Activated CD4-positive, alpha-beta T cell treated with anti-CD3 and anti-CD28 coated beads, Interleukin-2, Interleukin-4, amounts not matched to agents 100 ng/mL and 50 ng/mL, durations not matched to agents 16 hours and 8 hours (primary cell): ENCODE measurements at regions not wholly inside any gene's neighbourhood (a gene's known extent, or its start where the extent isn't known, plus 50 kb on each side); places are given as distances from the start of the nearest gene placed in this dataset.
A peak's percentile ranks its signal among the peaks of the same experiment; 100 is the strongest.

Experiments used
- DNase-seq: peaks from one replicate; pipeline ENCODE4 v3.0.0-alpha.2; 2020; ENCODE audit warnings: low spot score

DNA sequence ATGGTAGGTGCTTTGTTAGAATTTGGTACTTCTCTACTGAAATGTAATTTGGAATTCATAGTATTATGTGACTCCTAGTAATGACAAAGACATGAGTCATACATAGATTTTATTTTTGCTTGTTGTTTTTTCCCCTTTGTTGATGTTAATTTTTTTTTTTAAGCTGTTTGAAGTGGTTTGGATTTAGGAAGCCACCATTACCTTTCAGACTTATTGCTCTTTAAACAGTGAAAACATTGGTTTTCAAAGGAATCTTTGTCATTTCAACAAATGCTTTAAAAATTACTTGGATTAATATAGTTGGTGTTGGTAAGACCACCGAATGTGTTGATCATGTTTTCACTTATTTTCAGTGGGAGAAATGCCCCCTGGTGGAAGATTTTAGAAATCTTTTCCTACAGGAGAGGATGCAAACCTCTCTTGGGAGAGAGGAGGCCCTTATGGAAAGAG is 170.1 kb upstream of the PITX1 start:
- DNase-seq = no peak

DNA sequence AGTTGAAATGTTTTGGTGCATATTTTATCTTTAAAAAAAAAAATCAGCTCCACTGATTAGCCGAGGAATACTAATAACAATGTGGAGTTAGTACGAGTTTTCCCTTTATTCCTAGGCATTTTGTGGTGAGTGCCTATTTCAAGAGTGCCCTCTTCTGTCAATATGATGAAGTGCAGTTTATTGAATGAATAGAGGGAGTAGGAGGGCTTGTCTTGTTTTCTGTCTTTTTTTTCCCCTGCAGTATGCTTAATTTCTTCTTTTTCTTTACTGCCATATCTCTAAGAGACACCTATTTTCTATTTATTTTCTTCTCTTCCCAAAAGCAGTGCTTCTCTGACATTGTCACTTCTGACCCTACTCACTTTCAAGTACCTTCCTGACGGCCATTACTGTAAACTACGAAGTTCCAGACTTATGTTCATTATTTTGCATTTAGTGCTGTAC is 169.6 kb upstream of the PITX1 start:
- DNase-seq = no peak

DNA sequence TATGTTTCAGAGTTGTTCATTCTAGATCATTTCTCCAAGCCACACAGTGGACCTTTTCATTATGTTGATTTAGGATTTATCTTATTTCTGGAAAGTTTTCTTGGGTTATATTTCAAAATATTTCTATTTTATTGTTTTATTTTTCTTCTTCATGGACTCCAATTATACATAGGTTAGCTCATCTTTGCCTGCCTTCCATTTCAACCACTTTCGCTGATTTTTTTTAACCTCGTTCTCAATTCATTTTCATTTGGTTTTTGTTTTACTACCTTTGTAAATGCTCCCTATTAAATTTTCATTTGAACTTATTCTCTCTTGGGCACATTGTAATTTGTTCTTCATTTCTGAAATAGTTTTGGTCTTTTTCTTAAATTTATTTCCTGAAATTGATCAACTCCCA is 169.0 kb upstream of the PITX1 start:
- no peak for DNase-seq

DNA sequence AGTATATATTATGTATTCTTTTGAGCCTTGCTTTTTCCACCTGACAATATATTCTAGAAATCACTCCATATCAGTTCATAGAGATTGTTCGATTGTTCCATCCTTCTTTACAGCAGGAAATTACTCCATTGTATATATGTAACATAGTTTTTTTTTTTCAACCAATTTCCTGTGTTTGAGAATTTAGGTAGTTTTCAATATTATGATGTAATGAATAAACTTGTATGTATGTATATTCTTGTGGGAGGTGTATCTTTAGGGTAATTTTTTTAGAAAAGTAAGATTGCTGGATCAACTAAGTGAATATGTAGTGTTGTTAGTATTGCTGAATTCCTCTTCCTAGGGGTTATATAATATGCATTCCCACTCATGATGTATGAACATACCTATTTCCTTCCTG is 165.9 kb upstream of the PITX1 start:
- no peak for DNase-seq

DNA sequence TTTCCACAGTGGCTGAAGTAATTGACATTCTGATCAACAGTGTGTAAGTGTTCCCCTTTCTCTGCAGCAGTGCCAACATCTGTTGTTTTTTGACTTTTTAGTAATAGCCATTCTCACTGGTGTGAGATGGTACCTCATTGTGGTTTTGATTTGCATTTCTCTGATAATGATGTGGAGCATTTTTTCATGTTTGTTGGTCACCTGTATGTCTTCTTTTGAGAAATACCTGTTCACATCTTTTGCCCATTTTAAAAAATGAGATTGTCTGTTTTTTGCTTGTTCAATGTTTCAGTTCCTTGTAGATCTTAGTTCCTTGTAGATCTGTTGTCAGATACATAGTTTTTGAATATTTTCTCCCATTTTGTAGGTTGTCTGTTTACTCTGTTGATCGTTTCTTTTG is 162.5 kb upstream of the PITX1 start:
- no peak for DNase-seq

DNA sequence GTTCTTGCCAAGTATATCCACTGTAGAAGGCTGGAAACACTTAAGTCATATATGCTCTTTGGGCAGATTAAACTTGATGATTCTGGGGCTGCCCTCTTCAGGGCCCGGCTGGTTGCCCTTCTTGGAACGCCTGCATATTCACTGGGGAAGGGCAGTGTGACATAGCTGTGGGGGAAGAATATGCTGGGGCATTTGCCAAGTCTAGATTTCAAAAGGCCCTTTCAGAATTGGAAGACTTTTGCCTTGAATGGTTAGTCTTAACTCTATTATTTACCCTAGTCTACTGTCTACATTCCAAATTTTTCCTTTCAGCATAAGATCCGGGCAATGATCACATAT is 161.2 kb upstream of the PITX1 start:
- DNase-seq = no peak

DNA sequence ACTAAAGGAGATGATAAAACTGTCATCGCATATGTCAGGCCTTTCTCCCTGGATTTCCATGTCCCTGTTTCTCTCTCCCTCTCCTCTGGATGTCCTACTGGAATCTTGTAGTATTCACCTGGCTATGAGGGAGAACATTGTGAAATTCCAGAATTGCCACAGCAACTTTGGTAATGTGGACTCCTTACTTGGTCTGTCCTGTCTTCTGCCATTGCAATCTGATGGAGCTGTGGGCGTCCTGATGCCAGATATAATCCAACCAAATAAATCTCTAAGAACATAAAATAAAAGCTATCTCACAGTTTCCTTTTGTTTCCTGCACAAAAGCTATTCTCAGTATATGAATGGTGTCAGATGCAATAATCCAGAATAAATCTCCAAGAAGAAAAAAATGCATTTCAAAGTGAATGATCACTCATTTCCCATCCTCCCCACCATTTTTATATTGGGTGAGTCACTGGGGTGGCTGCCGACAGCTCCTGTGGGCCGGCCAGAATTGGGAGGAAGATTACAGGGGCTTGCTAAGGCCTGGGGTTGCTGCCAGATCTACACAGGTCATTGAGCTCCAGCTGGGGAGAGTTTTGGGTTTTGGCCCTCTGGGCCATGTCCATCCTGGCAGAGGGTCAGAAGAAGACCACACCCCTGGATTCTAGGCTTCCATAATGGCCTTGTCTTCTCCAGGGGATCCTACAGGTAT is 160.7 kb upstream of the PITX1 start:
- no peak for DNase-seq

DNA sequence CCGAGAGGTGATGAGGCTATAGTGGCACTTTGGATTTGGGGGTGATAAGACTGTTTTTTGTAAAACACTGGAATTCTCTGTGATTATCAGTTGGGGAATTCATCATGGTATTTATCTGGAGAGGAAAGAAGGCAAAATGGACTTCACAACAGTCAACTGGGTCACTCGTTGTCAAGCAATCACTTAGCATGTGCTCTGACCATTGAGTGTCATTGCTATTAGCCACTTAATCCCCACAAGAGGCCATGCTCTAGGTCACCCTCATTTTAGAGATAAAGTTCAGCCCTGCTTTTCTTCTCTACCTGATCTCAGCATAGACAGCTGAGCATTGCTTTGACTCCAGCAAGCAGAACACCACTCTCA is 160.1 kb upstream of the PITX1 start:
- no peak for DNase-seq

DNA sequence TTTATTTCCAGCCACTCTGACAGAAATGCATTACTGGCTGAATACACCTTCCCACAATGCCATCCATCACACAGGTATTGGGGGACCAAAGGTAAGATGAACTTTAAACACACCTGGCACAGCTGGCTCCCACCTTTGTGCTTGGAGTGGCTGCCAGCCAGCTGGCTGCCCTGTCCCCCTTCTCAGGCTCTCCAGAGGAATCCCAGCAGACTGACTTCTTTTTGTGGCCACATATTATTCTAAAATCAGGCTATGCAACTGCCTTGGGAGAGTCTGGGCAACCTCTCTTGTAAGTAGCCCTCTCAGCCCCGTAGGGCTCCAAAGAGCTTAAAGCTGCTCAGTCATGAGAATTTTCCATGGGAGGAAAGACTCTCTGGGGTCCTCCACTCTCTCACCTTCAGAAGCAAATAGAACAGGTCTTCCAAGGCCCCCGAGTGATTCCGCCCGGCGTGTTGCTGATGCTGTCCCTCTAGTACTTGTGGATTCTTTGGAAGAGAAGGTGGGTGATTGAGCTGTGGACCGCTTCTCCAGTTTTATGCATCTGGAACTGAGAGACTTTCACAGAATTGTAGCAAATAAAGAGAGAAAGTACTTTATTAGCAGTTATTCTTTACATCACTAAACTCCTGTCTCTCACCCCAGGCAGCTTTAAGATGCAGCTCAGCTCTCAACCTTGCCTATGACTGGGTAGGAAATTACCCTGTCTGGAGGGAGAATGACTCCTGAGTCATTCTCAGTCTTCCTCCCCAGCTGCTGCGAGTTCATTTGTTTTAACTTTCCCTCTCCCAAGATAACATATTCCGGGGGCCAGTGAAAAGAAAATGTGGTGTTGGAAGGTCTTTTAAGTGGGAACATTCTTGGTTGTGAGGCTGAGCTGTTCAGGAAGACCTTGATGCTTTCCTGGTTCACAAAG is 159.4 kb upstream of the PITX1 start:
- DNase-seq = no peak

DNA sequence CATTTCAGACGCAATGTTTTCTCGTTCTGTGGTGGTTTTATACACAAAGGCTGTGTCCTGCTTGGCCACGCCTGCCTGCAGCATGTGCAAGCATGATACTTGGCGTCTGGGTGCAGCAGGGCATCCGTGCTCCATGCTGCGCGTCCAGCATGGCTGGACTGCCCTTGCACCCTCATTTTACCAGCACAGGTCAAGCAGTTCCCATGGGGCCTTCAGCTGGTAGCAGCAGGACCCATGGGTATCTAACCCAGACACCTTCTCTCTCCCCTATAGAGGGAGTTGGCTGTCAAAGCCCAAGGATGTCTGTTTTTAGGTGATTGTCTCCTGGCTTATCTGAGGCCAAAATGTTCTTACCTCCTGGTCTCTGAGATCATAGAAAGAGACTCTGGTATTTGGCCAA is 158.3 kb upstream of the PITX1 start:
- DNase-seq = no peak

DNA sequence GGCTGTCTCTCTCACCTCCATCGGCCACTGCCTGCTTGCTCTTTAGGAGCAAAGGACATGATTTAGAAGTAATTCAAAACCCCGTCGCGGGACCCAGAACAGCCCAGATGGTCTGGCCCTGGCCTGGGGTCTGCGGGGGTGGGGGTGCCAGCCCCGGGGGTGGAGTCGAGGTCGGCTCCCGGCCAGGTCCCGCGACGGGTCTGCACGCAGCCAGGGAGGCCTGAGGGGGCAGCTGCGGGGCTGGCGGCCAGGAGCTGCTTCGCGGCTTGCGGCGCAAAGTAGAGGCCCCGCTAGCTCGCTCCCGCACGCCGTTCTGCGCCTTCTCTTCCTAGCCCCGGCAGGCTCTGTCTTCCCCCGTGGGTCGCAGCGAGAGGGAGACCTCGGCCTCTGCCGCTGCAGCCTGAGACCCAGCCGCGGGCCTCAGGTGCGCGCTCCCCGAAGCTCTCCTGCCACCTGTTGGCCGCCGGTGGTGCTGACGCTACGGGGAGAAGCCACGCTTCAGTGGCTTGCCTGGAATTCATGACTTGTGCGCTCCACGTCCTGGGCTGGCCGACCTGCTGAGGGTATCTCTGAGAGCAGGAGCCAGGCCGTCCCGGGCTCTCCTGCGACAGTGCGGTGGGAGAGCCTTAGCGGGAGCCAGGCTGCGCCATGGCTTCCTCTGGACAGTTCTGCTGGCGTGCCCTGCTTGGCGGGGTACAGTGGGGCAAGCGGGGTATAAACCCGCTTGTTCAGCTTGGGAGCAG is 157.2 kb upstream of the PITX1 start:
- peak; percentile 69 for DNase-seq

DNA sequence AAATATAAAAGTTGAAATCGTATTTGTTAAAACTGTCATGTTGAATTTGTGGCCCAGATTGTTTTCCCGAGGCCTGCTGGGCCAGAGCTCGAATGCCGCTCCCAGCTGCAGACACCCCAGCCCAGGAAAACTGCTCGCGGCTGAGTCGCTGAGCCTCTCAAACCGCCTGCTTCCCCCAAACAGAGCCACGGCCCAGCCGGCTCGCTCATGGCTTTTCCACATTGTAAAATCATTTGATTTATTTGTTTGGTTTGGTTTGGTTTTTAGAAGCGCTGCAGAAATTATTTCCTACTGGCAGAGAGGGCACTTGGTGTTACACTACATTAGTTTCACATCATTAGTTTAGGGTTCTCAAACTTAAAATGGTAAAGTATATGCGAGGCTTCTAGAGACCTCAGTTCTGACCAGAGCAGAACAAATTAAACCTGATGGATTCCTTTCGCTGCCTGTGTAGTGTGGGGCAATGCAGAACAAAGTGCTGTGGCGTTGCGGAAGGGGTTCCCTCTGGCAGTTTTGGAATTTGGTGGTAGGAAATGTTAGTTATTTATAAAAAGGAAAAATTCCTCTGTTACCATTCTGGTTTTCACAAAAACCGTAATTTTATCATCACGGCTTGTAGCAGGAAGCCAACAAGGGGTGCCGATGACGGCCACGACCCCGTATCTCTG is 156.5 kb upstream of the PITX1 start:
- DNase-seq = no peak

DNA sequence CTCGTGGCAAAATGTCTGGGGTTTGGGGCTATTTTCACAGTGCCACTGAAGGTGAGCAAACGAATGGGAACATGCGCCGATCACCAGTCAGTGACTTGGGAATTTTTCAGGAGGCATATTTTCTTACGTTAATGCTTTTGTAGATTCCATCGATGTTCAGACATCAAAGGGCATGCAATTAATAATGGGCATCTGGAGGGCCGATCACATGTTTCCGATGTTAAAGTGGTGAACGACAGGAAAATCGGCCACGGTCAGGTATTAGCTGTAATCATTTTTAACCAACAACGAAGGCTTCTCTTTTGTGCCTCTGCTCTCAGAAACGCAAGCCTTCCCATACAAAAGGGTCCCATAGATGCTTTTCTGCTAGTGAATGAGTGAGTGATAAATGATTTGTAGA is 155.0 kb upstream of the PITX1 start:
- no peak for DNase-seq

DNA sequence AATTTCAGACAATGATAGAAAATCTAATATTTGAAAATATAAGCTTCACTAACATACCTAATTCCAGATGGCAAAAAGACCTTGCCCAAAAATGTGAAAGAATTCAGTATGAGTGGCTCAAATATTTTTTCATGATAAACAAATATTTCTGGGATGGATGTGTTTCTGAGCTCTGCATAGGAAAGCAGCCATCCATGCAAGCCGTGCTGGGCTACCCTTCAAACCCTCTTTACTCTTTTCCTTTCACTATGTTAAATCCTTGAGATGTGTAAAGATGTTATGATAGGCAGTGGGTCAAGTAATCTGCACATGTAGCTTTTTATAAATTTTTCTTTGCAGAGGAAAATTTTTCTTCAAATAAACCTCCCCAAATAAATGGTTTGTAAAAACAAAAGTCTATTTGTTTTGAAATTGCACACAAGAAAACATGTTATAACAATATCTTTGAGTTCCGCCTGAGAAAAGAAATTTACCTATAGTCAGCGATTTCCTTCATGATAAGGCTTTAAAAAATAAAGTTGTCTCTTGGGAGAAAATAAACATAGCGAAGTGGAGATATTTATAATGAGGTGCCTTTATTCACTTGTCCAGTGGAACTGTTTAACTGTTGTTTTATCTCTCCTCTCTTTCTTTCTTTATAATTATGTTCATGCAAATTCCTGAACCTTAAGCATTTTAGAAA is 154.3 kb upstream of the PITX1 start:
- DNase-seq = no peak

DNA sequence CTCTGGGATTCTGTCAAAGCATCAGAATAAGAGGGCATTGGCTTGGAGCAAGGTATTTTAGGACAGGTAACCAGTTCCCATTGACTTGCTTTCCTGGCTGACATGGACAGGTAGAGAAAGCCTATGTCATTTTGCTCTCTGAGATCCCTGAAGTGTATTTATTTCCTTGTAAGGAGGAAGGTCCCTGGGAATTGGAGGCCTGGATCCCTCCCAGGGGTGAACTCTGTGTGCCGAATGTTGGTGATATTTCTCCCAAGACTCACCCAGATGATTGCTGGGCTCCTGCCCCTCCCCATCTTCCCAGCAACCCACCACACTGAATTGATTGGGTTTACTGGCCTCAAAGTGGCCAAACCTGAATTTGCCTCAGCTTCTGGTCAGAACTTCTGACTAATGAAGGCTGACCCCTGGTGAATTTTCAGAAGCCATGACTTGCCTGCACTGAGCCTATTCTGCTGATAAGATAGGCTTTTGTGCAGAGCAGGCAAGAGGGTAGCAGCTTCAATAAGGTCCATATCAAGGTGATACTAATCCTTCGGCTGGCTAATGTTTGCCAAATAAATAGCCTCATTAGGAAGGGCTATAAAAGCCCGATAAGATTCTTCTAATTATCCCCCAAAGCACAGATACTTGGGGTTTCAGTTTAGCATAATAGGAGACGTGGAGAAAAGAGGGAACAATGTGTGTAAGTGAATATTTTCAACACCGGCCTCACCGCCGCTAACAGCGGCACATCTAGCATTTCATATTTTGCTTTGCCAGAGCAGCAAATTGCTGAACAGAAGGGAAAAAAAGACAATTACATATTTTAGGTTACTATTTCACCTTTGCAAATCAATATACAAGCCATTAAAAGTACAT is 152.9 kb upstream of the PITX1 start:
- no peak for DNase-seq

DNA sequence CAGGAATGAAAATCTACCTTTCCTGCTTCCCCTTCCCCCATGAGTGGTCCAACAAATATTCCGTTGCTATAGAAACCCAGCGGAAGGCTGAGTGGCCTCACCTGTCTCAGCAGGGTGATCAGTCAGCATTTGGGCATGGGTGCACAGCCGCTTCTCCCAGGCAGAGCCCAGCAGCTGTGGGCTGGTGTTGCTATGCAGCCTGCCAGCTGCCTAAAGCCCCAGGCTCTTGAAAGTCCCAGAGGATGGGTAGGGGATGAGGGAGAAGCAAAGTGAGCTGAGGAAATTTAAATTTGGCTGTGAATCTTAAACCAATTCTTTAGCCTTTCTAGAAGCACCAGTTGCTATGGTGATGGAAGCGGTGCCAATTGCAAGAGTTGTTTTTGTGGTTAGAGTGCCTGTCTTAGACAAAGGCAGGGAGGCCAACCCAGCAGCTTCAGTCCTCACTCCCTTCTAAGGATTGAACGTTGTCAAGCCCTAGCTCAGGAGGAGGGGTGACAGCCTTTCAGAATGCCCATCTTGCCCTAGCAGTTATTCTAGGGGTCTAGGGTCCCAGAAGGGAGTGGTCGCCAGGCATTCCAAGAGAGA is 151.5 kb upstream of the PITX1 start:
- DNase-seq = no peak

DNA sequence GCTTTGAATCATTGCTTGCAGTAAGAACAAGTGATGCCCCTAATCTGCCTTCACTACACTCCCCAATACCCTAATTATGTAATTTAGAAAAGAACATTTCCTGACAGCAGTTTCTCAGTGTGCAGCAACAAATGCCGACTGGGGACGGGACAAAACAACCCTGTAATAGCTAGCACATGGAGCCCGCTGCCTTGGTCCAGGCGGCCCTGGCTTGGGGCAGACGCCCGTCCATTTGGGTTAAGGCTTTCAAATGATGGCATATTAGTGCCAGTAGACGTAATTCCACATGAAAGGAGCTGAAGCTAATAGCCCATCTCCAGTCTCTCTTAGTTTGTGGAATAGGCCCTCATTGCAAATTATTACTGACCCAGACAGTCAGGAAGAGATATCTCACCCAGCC is 150.6 kb upstream of the PITX1 start:
- DNase-seq = no peak

DNA sequence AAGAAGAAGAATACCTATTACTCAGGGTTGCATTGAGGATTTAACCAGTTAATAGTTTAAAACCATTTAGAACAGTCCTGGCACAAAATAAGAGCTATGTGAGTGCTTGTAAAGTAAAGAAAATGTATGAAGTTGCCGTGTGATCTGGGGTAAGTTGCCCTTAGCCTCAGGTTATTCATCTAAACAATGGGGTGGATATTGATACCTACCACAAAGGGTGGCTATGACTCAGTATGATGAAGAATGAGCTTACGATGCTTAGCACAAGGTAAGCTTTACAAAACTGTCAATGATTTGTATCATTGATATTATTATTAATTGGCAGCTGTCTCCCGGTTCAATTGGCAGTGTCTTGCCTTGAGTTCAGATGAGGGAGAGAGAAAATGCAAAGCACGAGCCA is 149.4 kb upstream of the PITX1 start:
- no peak for DNase-seq

DNA sequence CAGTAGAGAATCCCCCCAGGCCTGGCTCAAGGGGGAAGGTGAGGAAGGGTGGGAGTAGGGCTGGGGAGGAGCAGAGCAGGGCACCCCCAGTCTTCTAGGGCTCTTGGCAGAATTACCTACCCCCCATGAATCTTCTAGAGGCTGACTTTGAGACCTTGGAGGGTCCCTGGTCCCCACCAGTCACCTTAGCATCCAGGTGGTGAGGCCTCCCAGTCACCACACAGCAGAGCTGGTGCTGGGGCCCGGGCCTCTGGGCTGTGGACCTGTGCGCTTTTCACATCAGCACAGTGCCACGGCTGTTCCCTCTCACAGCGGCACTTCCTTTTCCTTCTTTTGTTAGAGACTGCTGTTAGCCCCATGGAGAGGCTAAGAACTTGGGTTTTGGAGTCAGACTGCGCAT is 148.6 kb upstream of the PITX1 start:
- no peak for DNase-seq

DNA sequence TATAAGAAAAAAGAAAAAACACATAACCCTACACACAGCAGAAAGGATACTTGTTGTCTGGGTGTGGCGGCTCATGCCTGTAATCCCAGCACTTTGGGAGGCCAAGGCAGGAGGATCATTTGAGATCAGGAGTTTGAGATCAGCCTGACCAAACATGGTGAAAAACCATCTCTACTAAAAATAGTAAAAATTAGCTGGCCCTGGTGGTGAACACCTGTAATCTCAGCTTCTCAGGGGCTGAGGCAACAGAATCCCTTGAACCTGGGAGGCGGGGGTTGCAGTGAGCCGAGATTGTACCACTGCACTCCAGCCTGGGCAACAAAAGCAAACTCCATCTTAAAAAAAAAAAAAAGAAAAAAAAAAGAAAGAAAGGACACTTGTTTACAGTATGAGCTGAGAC is 147.6 kb upstream of the PITX1 start:
- no peak for DNase-seq
